HG03280 (cell line): ENCODE measurements at regions not wholly inside any gene's neighbourhood (a gene's known extent, or its start where the extent isn't known, plus 50 kb on each side); places are given as distances from the start of the nearest gene placed in this dataset.

Source experiments
- ATAC-seq: cut with Tn5 transposase; IDR thresholded peaks from one replicate; pipeline ENCODE4 v1.9.1; 2021; ENCODE audit warnings: mild to moderate bottlenecking, moderate library complexity; ENCODE audit not compliant: unreplicated experiment

DNA sequence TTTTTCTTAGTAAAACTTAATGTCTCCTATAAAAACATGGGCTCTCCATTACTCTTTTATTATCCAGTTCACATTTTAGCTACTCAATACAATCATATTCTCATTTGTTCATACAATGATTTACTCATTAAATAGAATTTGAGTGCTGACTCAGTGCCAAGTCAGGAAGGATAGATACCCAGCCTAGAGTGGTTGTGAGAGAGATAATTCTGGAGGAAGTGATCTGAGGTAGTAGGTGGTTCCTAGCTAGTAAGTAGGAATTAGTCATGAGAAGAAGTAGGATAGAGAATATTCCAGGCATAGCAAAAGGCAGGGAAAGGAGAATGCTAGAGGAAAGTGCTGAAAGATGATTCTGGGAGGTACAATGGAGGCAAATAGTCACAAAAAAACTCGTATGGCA, 133.5 kb upstream of the MBL2 start:
- no peak for ATAC-seq

DNA sequence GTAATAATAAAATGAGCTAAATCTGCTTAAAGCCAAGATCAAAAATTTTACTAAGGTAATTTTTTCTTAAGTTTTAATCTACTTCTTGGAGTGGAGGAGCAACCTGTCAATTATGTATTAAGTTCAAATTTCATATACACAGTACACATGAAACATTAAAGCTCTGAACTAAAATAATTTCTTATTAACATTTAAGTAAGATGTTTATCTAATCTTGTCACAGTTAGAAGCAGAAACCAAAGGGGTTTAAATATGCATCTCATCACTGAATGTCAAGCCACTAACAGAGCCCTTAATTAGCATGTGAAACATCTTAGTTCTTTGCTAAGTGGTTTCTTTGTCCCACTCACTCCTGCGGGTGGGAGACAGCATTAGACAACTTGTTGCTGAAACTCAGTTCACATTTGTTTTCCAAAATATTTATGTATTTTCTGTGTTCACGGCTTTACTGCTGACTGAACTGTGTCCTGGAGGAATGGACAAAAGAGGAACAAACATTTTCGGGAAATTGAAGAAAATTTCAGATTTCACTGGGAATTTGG, 130.9 kb upstream of the MBL2 start:
- no peak for ATAC-seq

DNA sequence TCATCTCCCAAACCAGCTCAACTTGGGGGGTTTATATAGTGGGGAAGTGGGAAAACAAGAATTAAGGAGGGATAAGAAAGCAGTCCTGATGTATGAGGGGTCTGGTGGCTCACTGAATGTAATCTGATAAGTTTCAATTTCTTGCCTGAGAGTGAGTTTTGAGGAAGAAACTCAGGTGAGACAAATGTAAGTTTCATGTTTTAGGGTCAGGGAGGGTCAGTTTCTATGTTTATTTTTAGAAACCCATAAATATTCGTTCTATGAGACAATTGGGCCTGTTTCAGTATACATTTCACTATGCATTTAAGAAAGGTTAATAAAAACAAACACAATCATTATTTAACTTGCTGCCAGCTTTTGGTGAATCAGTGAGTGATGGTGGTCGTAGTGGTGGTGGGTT, 128.0 kb upstream of the MBL2 start:
- no peak for ATAC-seq

DNA sequence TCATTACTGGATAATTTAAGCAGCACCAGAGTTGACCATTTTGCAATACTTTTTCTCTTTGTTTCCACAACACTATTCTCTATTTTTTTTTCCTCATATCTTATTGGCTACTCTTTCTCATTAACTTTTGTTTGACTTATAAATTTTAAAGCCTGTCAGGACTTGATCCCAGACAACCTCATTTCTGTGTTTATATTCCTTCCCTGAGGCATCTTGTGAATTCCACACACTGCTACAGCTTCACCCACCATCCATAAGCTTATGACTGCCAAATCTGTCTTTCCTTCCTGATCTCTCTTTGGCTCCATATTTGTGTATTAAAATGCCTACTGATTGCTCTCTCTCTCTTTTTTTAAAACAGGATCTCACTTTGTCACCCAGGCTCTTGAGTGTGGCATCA, 124.6 kb upstream of the MBL2 start:
- no peak for ATAC-seq

DNA sequence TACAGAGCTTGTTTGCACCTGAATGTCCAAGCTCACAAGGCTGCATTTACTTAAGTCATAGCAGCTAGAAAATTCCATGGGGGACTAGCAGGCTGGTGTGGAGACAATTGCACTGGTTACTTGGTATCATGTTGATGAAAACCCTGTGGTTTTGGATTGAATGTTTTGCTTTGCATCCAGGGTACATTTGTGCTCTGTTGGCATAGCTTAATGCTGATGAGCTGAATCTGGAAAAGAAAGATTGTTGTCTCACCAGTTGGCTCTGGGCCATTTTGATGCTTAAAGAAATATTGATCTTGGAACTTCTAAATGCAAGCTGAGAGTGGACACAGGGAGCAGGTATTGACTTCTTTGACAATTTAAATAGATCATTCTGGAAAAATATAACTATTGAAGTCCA, 122.5 kb upstream of the MBL2 start:
- no peak for ATAC-seq

DNA sequence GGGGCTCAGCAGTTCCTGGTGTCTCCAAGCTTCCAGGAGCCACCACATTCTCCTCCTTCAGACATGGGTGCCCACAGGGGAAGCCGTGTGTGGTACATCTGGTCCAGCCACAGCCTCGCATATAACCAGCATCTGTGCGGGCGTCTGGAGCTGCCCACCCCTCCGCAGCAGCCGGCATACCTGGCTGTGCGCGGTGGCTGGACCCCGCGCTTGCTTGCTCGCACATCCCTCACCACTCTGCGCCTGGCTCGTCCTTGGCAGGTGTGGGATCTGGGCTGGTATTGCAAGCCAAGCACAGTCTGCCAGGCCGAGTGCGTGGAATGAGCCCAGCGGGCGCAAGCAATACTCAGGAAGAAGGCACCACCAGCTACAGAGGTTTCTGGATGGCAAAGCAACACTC, 117.7 kb upstream of the MBL2 start:
- ATAC-seq = no peak

DNA sequence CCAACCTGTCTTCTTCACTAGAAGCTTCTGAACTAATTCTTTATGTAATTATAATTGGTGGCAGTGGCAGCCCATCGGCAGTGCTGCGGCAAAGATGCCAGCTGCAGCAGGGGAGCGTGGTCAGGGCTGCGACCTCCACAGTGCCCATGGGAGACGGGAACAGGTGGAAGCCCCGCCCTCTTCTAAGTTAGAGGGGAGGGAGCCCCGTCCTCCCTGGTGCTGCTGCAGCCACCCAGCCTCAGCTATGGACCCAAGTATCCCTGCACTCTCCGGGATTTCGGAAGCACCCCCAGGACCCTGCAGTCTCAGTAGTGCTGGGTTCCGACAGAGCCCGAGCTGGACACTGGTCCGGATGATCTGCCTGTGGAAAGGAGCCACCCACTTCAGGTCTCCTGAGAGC, 117.0 kb upstream of the MBL2 start:
- ATAC-seq = no peak

DNA sequence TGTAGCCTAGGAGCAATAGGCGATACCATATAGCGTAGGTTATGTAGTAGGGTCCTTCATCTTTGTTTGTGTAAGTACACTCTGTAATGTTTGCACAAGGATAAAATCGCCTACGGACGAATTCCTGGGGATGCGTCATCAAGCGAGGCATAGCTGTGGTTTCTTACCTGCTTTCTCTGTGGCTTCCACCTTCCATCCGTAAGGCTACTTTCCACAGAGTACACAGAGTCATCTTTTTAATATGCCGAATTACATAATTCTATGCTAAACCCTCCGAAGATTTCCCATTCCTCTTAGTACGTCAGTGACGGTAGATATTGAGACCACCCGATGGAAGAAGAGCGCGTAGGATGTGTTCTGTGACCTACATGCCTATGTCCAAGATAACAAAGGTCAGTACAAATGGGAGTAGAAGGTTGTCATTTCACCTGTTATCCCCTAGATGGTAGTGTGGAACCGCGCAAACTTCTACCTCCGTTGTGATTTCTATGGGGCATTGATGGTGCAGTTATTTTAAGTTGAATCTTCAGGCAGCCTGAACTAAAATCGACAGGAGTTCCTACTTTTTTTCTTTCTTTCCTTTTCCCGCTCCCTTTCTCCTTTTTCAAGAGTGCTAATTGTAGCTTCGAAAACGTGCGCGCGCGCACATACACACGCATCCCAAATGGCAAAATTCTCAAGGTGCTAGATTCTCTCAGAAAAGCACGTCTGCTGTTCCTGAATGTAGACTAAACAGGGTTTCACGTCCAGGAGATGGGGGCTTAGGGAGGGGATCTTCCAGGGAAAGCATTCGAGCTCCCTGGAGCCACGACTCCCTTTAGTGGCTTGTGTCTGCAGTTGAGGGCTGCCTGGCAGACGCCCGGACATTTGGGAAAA, 111.7 kb upstream of the MBL2 start:
- ATAC-seq = peak; percentile 78

DNA sequence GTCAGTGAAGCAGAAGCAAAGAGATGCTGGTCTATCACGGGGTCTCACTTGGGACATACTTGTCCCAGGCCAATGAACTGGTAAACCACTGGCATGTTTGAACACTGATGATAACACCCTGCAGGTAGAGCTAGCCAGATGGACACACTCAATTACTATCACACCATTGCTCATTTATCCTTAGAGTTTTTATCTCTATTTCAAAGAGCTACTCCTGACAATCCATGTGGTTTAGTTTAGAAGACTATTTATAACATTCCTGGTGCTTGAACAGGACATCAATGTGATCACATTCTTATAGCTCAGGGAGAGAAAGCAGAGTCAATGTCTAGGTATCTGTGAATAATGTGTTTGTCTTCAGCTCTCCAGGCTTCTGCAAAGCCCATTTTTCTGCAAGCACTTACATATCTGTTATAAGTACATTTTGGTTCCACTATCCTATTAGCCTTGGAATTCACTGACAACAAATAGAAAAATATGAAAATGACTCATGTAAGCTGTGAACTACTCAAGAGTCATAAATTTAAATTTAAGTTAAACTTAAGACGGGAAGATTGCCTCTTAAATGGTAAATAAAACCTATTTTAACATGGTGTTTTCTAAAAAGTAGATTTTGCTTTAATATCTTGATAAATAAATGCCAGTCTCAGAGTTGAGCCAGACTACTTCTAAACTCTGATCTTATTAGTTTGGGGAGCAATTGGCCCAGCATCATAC, 106.7 kb upstream of the MBL2 start:
- ATAC-seq = no peak

DNA sequence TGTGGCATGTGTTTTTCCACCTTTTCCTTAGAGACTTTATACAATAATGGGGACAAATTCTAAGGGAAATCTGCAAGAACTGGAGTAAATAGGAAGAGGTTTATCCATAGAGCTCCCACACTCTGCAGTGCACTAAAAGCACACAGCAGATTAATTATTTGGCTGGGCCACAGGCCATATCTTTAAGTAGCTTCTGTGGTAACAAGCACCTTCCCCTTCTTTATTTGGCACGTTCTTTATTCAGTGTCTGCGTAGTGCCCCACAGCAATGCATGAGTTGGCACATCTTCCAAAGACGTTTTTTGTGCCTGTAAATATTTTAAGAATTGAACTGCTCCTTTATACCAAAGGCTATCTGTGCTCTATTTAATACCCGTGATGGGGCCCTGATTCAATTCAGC, 104.9 kb upstream of the MBL2 start:
- ATAC-seq = no peak

DNA sequence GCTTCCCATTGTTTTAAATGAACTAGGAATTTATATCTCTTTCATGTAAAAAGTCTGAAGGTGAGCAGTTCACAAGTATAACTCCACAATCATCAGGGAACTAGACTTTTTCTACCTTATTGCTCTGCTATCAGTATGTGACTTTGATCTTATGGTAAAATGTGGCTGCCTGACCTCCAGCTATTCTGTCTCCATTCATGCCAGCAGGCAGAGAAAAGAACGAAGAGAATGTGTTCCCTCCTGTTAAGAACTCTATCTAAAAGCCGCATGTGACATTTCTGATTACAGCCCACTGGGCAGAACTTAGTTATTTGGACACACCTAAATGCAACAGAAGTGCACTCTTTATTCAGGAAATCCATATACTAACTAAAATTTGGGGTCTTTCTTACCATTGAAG, 102.8 kb upstream of the MBL2 start:
- no peak for ATAC-seq

DNA sequence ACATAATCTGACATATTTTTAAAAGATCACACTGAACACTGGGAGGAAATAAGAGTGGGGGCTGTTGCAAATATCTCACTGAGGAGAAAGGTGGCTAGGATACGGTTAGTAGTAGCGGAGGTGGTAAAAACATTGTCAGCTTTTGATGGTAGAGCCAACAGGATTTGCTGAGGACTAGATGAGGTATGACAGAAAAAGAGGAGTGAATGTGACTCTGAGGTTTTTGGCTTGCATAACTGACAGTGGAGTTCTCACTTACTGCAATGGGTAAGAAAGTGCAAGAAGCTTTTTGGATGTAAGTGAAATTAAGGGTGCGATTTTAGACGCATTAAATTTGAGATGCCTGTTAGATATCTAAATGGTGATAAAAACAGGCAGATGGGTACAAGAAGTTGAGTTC, 102.0 kb upstream of the MBL2 start:
- no peak for ATAC-seq

DNA sequence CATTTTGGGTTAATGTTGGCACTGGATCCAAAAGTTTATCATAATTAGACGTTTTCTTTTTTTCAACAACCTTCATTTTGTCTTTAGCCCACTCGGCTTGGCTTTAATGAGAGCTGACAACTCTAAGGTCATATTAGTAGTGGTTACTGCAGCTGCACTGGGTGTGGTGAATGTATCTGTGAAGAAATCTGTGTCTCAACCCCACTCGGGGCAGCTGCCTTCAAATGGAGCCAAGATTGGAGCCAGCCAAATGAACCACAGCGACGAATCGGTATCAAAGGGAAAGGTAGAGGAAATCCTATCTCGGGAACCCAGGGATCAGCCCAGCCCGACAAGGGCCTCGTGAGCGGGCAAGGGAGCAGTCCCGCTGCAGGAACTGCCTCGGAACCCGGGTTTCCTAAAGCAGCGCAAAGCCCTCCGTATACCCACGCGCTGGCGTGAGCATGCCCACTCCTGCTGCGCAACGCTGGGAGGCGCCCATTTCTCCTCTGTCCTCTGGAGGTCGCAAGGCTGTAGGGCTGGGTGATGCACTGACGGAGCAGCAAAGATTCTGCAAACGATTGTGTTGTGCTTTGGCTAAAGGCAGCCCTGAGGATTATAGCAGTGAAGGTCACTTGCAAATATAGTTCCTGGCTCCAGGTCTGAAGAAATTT, 98.7 kb upstream of the MBL2 start:
- ATAC-seq = no peak

DNA sequence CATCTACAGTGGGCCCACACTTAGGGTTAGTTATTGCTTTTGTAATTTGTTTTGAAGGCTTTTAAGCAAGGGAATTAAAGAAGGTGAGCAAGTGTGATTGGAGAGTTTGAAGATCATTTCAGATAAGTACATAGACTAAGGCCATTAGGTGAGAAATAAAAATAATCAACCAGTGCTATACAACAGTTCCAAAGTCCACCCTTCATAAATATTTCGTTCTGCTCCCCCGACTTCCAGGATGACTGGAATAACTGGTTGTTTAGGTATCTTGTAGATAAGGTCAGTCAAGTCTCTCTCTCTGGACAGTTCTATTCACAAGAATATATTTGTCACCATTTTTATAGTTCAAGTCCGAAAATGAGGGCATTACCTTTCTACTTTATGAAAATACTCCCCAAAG, 98.0 kb upstream of the MBL2 start:
- no peak for ATAC-seq

DNA sequence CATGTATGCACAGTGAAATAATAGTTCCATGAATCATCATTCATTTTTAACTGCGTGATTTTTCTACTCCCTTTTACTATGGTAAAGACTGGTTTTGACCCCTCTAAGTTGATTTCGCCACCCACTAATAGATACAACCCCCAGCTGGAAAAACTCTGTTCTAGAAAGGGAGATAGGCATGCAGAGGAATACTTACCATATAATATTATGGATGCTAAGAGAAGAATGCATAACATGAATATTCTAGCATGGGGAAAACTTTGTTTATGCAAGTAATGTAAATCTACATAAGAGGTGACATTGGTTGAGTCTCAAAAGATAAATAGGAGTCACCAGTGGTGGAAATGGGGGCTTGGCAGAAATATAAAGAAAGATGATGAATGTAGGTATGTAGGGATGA, 97.3 kb upstream of the MBL2 start:
- ATAC-seq = no peak

DNA sequence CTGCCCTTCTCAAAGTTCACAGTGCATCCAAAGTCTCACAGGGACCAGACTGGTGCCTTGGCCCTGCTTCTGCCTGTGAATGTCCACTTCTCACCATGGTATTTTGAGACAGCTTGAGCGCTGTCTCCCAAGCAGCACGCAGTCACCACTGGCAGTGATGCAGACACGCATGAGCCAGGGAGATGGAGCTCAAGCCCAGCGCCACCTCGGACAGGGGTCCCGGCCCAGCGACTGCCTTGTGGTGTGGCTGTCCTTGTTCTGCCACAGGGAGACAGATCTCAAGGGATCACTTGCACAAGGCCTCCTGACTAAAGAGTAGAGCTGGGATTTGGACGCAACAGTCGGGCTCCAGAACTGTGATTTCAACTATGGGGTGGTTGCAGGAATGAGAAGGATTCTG, 92.6 kb upstream of the MBL2 start:
- no peak for ATAC-seq

DNA sequence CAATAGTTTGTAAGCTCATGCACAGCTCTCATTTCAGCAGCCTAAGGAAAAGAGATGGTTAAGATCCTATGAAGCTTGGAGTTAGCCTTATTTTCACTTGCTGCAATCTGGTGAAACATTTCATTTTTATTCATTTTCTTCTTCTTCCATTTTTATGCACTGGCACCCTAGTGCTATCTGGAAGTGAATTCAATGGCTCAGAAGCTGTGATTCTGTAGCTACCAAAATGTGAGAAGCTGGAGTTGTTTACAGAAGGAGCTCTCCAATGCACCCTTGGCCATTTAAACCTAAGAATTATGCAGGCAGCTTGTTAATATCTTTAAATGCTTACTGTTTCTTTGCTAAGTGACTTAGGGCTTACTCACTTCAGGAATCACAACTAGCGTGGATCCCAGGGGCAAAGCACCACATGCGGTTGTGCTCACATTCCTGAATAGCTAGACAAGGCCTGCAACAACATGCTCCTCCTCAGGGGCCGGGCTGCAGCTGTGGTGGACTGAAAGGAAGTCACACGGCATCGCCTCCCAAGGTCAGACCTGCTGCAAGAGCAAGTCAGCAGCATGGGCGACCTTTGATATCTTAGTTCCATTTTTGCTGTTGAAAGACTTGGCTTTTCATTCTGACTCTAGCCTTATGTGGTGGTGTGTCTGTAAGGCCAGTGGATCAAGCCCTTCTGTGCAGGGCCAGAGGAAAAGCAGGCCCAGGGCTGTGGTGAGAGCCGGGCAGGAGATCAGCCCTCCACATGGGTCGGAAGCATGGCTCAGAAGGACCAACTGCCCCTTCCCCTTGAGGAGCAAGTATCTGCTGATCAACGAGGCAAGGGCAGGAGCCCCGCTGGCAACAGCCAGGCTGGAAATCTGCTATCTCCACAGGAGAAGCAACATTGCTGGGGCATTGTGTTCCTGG, 91.9 kb upstream of the MBL2 start:
- ATAC-seq = no peak

DNA sequence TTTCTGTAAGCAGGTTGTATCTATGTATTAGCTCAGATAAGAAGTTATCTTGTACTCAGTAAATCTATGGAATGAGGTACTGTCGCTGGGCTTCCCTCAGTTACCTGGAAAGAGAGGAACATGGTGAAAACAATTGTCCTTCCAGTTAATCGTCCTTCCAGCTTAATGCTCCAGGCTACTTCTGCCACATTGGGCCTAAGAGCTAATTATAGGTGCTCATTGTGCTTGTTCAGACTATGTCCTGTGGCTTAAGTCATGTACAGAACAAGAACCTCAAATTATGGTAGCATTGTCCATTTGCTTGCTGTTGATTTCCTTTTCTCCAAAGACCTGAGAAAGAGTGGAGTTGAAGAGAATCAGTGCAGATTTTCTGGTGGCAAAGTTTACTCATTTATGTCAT, 86.1 kb upstream of the MBL2 start:
- no peak for ATAC-seq

DNA sequence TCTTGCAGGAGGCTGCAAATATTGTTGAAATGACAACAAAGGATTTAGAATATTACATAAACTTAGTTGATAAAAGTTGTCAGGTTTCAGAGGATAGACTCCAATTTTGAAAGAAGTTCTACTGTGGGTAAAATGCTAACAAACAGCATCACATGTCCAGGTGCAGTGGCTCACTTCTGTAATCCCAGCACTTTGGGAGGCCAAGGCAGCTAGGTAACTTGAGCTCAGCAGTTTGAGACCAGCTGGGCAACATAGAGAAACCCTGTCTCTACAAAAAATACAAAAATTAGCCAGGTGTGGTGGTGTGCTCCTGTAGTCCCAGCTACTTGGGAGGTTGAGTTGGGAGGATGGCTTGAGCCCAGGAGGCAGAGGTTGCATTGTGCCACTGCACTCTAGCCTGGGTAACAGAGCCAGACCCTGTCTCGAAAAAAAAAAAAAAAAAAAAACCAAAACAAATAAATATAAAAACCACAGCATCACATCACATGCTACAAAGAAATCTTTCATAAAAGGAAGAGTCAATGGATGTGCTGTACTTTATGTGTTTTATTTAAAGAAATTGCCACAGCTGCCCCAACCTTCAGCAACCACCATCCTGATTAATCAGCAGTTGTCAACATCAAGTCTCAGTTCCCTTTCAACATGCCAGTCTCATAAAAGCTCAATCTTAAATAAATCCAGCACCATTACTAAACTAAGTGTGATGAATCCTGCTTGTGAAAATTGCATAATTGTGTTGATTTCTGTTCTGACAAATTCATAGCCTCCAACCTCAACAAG, 83.2 kb upstream of the MBL2 start:
- ATAC-seq = no peak

DNA sequence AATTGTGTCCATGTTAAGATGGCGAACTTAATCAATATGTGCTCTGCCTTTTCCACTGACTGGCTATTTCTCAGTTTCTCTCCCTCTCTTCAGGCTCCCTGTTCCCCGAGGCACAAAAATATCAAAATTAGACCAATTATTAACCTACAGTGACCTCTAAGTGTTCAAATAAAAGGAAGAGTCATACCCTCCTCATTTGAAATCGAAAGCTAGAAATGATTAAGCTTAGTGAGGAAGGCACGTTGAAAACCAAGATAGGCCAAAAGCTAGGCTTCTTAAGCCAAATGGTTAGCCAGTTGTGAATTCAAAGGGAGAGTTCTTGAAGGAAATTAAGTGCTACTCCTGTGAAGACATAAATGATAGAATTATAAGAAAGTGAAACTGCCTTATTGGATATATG, 81.1 kb upstream of the MBL2 start:
- no peak for ATAC-seq
